NCI-H82 (cell line): ENCODE measurements at regions not wholly inside any gene's neighbourhood (a gene's known extent, or its start where the extent isn't known, plus 50 kb on each side); places are given as distances from the start of the nearest gene placed in this dataset.

Experiments used
- DNase-seq: peaks from one replicate; lab custom pipeline; 2025; lab: John Stamatoyannopoulos, UW

DNA sequence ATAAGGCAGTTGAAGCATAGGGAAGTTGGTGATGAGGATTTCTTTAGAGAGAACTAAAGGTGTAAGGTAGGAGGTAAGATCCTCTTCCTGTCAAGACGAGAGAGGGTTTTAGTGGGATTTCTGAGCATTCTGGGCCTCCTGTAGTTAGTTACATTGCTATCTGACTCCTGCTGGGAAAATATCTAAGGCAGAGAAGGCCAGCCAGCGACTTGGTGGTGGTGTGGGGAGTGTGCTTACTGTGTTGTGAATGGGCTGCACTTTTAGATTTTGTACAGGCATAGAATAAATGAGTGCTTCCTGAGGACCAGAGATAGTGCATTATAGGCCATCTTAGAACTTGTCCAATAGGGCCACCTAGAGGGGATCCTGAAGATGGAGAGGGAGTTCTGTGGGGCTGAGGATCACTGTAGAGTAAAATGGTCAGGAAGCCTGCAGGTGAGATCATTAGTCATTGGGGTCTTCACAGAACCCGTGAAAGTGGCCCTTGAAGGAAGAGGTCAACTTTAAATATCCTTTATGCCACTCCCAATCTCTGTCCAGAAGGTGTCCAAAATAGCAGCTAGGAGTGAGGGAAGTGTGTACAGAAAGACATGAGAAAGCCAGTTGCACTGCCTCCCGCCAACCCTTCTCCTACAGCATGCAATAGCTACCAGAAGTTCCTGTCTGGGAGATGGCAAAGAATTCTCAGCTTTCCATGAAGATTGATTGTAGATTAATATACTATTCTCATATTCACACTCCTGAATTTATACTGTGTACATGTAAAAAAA lies 266.6 kb downstream of the POLR1F start:
- peak; percentile 73 for DNase-seq

DNA sequence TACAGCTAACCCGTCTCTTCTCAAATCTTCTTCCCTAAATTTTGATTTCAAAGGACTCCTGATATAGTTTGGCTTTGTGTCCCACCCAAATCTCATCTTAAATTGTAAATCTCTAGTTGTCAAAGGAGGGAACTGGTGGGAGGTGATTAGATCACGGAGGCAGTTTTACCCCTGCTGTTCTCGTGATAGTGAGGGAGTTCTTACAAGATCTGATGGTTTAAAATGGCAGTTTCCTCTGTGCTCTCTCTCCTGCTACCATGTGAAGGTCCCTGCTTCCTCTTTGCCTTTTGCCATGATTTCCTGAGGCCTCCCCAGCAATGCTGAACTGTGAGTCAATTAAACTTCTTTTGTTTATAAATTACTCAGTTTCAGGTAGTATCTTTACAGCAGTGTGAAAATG lies 269.3 kb downstream of the POLR1F start:
- DNase-seq, result no peak

DNA sequence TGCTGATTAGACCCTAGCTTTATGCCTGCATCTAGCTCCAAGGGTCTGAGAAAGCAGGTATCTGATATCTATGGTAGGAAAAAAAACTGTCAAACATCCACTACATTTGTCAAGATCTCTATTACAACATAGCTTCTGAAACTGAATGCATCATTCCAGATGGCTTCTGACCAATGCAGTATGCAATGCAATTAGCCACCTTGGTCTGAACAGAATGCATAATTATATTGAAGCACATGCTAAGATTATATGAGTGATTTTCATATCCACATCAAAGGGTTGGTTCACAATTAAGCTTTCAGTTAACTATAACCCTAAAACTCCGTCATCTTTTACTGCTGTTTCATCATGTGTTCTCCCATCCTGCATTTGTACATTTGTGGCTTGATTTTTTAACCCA lies 271.4 kb downstream of the POLR1F start:
- no peak for DNase-seq

DNA sequence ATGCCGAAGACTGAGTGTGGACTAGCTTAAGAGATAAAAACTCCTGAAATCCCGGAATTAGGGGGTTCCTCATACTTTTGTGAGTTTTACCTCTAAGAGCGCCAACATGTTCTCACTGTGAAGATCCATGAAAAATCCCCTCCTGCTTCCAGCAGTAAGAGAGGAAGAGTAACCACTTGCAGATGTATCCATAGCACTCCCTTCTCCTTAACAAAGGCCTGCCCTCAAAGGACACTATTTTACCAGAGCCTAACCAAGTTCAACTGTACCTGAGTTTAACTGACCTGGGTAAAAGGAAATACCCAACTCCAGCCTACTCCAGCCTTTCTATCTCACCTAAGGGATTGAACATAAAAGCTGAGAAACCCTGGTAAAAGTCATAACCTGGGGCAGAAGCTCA lies 280.9 kb downstream of the POLR1F start:
- no peak for DNase-seq

DNA sequence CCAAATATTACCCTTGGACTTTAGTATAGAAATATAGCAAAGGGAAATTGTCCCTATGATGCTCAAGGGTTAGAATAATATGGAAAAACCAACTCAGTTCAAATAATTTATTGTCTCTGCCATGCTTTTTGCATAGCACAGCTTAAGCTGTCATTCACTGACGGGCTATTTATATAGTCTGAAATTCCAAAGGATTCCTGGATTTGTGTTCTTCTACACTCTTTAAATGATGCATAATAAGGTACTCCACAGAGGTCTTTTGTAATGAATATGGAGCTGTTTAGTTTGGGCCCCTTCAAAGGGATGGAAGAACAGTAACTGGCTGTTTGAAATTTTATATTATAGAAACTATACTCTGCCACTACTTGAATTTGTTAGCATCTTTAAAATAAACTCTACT lies 276.6 kb upstream of the FERD3L start:
- no peak for DNase-seq

DNA sequence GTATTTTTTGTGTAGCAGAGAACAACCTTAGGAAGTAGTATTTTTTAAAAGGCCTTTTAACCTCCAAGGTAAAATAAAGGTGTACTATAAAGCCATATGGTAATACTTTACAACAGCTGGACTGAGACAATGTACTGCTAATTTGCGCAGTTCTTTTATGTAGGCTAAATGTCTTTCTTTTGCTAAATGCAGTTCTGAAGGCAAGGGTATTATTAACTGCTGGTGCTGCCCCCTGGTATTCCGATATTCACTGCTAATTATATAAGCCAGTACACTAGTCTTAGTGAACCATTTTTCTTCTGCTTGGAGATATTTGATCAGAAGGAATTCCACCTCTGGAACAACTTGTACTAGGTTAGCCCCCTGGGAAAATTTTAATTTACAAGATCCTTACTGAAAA lies 272.0 kb upstream of the FERD3L start:
- no peak for DNase-seq

DNA sequence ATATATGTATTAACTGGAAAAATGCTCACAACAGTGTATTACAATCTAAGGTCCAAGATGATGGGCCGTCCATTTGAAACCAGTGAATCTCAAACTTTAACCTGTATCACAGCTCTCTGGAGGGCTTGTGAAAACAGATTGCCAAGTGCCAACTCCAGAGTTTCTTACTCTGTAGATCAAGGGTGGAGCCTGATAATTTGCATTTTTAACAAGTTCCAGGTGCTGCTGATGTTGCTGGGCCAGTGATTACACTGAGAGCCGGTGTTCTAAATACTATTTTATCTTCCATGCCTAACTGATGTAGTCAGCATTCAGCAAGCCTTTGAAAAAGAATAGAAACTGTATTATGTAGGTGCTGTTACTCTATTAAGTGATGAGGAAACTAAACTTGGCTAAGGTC lies 269.9 kb upstream of the FERD3L start:
- no peak for DNase-seq

DNA sequence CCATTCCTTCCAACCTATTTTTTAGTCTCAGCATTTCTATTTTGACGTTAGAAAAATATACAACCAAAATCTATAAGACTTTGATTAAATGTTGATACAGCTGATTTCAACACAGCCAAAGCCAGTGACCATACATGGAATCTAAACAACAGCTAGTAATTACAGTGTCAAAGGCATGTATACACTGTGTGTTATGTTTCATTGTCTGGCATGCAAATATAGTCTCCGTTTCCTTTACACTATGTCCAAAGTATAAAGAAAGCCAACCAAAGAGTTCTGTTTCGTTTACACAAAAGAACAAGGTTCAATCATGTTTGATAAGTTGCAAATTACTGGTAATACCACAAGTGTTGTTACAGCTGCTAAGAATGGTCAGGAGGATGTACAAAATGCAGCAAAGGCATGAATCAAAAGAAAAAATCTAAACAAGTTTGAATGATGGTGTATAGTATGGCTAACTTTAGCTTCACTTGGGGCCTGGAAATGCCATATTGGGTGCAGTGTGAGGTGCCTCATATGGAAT lies 268.3 kb upstream of the FERD3L start:
- DNase-seq, result no peak

DNA sequence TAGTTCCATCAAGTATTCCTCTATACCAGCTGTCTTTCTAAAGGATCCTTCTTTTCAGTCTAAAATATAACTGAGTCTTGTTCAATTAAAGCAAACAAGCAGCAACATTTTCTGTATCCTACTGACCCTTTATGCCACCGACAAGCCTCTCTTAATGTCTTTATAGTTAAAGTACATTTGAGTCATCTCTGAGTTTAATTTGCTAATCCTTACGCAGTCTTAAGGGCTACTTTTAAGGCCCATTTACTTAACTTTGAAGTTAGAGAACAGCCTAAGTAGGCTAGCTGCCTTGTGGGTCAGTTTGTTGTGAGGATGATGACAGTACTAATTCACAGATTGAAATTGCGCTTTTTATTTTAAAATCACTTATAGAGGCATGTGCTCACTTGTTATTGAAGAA lies 265.5 kb upstream of the FERD3L start:
- peak; percentile 10 for DNase-seq

DNA sequence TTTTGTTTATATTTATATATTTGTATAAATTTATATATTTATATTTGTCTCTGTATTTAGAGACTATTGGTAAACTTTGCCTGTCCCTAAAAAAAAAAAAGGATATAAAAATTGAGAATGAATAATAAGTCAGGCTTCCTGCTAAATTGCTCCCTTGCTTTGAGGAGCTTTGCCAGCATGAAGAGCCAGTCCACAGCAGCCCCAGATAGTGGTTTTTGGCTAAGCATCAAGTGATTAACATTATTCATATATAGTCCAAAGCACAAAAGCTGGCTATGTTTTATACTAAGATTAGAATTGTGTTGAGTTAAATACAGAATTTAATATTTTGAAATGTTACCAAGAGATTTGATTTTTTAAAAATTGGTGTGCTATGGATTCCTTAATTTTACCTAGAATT lies 264.9 kb upstream of the FERD3L start:
- no peak for DNase-seq

DNA sequence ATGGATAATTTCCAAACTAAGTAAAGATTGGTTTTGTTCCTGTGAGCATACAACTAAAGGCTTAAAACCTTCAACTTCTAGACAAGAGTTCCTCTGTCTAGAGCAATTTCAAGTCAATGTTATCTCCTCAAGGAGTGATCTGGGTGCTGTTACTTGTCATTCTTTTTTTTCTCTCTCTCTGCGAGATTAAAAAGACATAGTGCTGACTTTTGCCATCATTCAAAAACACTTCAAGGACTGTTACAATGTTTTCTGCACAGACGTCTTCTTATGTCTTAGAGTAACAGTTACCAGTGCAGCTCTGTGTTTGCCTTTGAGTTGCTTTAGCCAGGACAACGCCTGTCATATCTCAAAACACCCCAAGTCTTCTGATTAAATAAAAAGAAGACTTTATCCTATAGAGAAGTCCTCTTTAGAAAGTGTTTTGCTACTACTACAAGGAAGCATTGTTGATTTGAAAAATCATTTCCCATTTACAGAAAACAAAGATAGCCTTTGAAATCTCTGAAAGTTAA lies 263.5 kb upstream of the FERD3L start:
- no peak for DNase-seq

DNA sequence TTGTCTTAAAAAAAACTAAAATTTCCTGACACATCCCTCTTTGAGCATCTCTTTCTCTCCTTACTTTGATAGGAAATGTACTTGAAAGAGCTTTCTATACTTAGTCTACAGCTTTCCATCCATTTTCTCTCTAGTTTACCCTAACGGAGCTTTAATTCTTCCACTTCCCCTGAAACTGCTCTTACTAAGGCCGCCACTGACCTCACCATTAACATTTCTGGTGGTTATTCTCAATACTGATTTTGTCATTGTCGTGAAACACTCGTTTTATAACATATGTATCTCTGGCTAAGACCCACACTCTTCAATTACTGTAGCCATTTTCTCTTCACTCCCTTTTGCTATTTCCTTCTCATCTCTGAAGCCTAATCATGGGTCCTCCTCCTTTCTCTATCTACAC lies 262.0 kb upstream of the FERD3L start:
- no peak for DNase-seq

DNA sequence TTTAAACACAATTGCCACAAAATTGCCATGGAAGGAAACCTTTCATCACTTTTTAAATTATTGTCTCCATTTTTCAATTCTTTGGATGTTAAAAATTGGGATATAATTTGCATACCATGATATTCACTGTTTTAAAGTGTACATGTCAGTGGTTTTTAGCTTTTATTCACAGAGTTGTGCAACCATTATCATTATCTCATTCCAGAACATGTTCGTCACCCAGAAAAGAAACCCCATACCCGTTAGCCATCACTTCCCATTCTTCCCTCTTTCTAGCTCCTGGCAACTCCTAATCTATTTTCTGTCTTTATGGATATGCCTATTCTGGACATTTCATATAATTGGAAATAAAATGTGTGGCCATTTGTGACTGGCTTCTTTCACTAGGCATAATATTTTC lies 260.3 kb upstream of the FERD3L start:
- DNase-seq, result no peak

DNA sequence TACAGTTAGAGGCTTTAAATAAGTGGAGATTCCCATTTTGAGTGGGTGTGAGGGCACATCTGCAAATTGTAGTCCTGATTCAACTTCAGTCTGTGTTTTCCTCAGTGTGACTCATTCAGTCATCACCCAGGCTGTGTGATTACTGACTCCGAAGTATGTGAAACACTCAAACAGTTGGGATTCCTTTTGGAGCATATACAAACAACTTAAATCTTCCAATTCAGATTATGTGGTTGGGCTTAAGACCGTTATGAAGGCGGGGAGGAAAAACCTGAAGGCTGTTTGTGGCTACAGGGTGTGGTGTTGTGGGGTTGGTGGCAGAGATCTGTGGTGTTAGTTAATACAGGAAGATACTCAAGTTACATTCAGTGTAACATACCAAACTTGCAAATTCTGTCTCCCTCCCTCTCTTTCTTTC lies 259.7 kb upstream of the FERD3L start:
- peak; percentile 5 for DNase-seq

DNA sequence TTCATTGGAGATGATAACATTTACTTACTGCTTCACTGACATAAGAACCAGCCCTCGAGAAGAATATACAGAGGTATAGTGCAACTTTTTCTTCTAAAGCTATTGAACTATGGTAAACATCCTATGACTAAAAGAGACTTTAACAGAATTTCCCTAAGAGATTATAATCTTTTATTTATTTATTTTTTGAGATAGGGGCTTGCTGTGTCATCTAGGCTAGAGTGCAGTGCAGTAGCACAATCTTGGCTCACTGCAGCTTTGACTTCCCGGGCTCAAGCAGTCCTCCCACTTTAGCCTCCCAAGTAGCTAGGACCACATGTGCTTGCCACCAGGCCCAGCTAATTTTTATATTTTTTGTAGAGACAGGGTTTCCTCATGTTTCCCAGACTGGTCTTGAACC lies 258.5 kb upstream of the FERD3L start:
- no peak for DNase-seq

DNA sequence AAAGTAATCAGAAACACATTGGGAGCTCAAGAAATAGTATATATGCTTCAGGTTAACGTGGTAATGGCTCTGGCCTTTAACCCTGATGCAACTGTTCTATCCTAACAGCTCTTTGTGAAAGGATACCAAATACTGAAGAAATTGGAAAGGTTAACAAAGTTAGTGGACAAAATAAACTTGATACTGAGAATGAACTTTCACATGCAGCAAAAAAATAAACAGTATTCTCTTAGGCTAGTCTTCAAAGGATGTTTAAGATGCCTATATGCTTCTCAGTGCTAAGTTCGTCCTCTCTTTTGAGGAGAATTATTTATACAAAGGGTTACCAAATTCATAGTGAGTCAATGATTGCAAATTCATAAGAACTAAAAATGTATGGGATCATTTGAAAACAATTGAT lies 256.2 kb upstream of the FERD3L start:
- DNase-seq, result no peak

DNA sequence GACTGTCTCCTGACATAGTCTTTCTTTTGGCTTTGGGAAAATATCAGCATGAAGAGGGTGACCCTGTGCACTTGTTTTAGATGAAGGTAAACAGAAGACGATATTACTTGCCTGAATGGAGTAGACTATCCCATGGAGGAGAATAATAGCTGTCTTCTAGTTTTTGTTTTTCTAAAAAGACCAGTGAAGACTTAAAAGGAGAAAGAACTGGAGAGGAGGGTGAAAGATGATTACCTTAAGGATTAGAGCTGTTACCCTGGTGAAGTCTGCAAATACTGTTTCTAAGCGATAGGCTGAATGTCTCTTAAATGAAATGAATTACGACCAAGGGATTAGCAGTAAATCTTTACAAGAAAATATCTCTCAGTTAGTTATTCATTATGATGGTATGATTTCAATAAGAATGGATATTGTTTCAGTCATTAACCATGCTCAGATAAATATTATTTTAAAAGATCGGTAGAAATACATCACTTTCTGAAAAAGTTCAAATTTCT lies 255.6 kb upstream of the FERD3L start:
- peak; percentile 57 for DNase-seq

DNA sequence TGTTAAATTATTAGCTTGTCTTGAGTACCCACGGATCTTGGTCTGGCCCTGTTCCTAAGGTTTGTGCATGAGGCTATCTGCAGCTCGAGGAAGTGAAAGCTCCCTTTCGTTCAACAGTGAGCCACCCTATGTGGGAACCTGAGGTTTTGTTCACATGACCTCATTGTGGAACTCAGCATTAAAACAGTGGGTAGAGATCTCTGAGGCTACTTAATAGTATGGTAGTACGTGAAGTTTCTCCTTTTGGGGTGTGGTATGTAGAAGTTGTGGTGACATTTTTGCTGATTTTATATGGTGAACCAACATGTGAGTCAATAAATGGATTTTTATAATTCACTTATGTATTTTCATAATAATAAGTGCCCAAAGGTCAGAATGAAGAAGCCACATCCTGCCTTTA lies 252.7 kb upstream of the FERD3L start:
- DNase-seq, result no peak

DNA sequence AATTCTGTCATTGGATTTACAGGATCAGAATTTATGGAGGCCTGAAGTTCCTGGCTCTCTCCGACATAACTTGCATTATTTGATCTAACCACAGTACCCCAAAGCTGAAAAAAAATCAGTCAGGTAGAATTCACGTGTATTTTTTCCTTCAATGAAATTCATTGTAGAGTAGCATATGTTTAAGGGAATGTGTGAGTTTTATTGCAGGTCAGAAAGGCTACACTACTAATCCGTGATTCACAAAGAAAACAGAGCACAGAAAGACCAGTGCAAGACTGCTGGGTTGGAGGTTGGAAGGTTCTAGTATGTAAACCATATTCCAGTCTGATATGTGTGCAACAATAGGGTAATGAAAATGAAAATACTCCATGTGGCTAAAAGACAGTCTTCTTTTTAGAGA lies 247.0 kb upstream of the FERD3L start:
- no peak for DNase-seq

DNA sequence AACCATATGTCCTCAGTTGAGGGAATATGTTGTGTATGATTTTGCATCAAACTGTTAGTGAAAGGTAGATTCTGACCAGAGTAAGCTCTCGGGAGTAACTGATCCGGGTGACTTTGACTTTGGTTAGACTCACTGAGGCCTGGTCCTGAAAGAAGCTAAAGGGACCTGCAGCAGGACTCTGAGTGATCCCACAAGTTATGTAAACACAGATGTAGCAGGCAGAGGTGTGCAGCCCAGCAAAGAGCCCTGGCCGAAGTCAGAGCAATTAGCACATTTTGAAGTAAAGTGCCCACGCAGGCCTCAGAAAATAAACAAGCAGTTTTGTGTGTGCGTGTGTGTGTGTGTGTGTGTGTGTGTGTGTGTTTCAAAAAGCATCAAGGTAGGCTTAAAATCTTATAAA lies 245.6 kb upstream of the FERD3L start:
- no peak for DNase-seq

DNA sequence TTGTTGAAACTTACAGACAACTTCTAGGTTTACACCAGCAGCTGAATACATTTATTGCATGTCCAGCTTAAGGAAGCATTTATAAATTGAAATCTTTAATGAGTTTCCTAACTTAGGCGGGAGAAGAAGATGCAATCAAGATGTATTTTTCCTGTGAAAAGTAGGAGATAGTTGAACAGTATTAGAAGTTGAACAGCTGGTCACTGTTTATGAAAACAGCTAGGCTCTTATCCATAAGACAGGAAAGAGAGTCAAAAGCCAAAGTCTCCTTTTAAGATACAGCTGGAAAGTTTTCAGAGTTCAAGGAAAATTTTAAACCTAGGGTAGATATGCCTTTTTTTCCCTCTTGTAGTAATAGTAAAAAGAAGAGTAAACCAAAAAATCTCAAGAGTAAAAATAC lies 236.1 kb upstream of the FERD3L start:
- DNase-seq, result no peak

DNA sequence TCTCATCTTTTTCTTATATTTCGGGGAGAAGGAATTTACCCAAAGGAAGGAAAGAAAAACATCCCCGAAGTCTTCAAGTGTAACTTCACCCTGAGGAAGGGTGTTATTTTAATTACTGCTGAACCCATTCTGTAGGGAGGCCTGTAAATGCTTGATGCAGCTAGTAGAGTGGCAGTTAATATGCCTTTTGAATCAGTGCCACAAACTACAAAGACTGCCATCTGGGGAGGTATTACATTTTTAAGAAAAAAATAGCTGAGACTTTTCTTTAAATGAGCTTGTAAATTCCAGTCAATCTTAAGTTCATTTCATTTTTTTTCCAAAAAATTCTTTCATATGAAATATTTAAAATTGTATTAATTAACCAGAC lies 233.1 kb upstream of the FERD3L start:
- DNase-seq, result no peak

DNA sequence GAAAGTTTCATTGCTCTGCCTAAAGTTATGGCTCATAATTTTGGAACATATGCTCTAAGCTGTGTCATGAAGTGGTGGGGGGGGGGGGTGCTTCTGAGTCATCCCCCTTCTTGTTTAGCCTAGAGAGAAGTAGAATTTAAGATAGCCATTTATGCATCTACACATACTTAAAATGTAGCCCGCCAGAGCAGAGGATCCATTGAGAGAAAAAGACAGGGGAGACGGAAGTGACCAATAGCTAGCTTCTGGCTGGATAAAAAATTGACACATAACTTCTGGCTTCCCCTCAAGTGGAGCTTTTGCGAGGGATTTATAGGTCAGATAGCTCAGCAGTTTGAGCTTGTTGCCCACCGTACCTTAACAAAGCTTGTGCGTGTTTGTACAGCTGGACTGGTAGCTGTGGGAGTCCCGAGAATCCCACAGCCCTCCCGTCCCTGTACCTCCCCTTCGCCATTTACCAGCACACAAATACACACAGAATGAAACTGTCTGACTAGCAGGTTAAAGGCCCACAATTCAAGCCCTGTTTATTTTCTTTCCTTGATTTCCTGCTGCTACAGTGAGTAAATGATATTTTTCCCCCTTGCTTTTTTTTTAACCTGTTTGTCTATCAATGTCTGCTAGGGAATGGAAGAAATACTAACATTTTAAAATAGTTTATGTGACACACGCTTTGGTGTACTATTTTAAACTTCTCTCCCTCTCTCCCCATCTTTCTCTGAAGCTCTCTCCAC lies 232.6 kb upstream of the FERD3L start:
- DNase-seq, result no peak
